ENCODE measurements at regions not wholly inside any gene's neighbourhood (a gene's known extent, or its start where the extent isn't known, plus 50 kb on each side); places are given as distances from the start of the nearest gene placed in this dataset.

DNA sequence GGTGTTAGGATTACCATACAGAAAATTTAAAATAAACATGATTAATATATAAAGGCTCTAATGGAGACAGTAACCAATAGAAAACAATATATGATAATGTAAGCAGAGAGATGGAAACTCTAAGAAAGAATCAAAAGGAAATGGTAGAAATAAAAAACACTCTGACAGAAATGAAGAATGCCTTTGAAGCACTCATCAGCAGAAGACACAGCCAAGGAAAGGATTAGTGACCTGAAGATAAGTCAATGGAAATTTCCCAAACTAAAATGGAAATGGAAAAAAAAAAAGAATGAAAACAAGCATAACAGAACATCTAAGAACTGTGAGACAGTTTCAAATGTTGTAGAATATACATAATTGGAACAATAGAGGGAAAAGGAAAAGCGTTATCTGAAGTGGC lies 302.6 kb downstream of the DRD1 start:
- H3K9me3 ChIP-seq, result no peaks in the 10 kb centered on the region
- TF ChIP-seq CTCF (IDR thresholded peaks at IDR 0.05) (no peak), POLR2A (IDR thresholded peaks at IDR 0.05) (no peak)
- ATAC-seq (no peak), DNase-seq (no peak)
- H3K36me3 ChIP-seq, result no peaks in the 10 kb centered on the region
- WGBS (ENCODE audit: insufficient coverage, low coverage, low lambda C conversion rate, missing lambda C conversion rate), result 71% methylated on average over 1 of the region's 1 CpG
- intact Hi-C loops (cut with DNase I), result no loop called here
- no peak overlapping the region for H3K27ac ChIP-seq
- no peak overlapping the region for H3K4me3 ChIP-seq
- no peaks in the 10 kb centered on the region for H3K27me3 ChIP-seq
- no peaks in the 10 kb centered on the region for H3K4me1 ChIP-seq

GRCh38 chr5:175133185-175133584 lies 310.8 kb downstream of the DRD1 start:
- 47% methylated on average over 5 of the region's 5 CpGs for WGBS (ENCODE audit: insufficient coverage, low coverage, low lambda C conversion rate, missing lambda C conversion rate)
- Histone ChIP-seq H3K4me3 (no peak overlapping the region), H3K9me3 (no peaks in the 10 kb centered on the region), H3K4me1 (no peaks in the 10 kb centered on the region), H3K27ac (no peak overlapping the region), H3K27me3 (no peaks in the 10 kb centered on the region), H3K36me3 (no peaks in the 10 kb centered on the region)
- ATAC-seq, result no peak
- TF ChIP-seq POLR2A (IDR thresholded peaks at IDR 0.05), result no peak
- no peak for TF ChIP-seq CTCF (IDR thresholded peaks at IDR 0.05)
- DNase-seq, result no peak
- intact Hi-C loops (cut with DNase I), result no loop called here

GRCh38 chr5:175131432-175131831 lies 312.6 kb downstream of the DRD1 start:
- 9% methylated on average over 5 of the region's 8 CpGs for WGBS (ENCODE audit: insufficient coverage, low coverage, low lambda C conversion rate, missing lambda C conversion rate)
- ATAC-seq, result no peak
- Histone ChIP-seq H3K27me3 (no peaks in the 10 kb centered on the region), H3K4me3 (no peak overlapping the region), H3K27ac (no peak overlapping the region), H3K36me3 (no peaks in the 10 kb centered on the region), H3K9me3 (no peaks in the 10 kb centered on the region), H3K4me1 (no peaks in the 10 kb centered on the region)
- no peak for TF ChIP-seq POLR2A (IDR thresholded peaks at IDR 0.05)
- no peak for TF ChIP-seq CTCF (IDR thresholded peaks at IDR 0.05)
- intact Hi-C loops (cut with DNase I), result no loop called here
- no peak for DNase-seq

- no peak for ATAC-seq
- TF ChIP-seq POLR2A (IDR thresholded peaks at IDR 0.05), result no peak
- no peak for DNase-seq
- intact Hi-C loops (cut with DNase I), result no loop called here
- Histone ChIP-seq H3K27ac (no peak overlapping the region), H3K4me3 (no peak overlapping the region), H3K4me1 (no peaks in the 10 kb centered on the region), H3K9me3 (no peaks in the 10 kb centered on the region), H3K27me3 (no peaks in the 10 kb centered on the region), H3K36me3 (no peaks in the 10 kb centered on the region)
- WGBS (ENCODE audit: insufficient coverage, low coverage, low lambda C conversion rate, missing lambda C conversion rate), result 62% methylated on average over 4 of the region's 4 CpGs
Observed at GRCh38 chr5:175129619-175130018, 314.4 kb downstream of the DRD1 start.

GRCh38 chr5:175129121-175129520 lies 314.9 kb downstream of the DRD1 start:
- H3K27ac ChIP-seq, result no peak overlapping the region
- WGBS (ENCODE audit: insufficient coverage, low coverage, low lambda C conversion rate, missing lambda C conversion rate), result 61% methylated on average over 3 of the region's 4 CpGs
- intact Hi-C loops (cut with DNase I), result no loop called here
- no peak for TF ChIP-seq CTCF (IDR thresholded peaks at IDR 0.05)
- no peak for TF ChIP-seq POLR2A (IDR thresholded peaks at IDR 0.05)
- H3K4me3 ChIP-seq, result no peak overlapping the region
- DNase-seq (no peak), ATAC-seq (no peak)
- no peaks in the 10 kb centered on the region for H3K36me3 ChIP-seq
- H3K4me1 ChIP-seq, result no peaks in the 10 kb centered on the region
- no peaks in the 10 kb centered on the region for H3K9me3 ChIP-seq
- no peaks in the 10 kb centered on the region for H3K27me3 ChIP-seq

All from right lobe of liver (tissue), 6 donors.